H9 (cell line): ENCODE measurements at regions not wholly inside any gene's neighbourhood (a gene's known extent, or its start where the extent isn't known, plus 50 kb on each side); places are given as distances from the start of the nearest gene placed in this dataset.

Experiments used
- DNase-seq: peaks from one replicate; pipeline ENCODE4 v3.0.0-alpha.2; 2017
- H2AFZ ChIP-seq: one replicate; pipeline ENCODE4 v1.6.1; 2013; ENCODE audit warnings: mild to moderate bottlenecking, low read length, control low read depth, moderate library complexity
- H2AK5ac ChIP-seq: 2 replicates; pipeline ENCODE4 v1.6.1; 2013; ENCODE audit warnings: low read length, control low read depth, mixed read lengths; ENCODE audit not compliant: insufficient read length
- H2BK120ac ChIP-seq: one replicate; pipeline ENCODE4 v1.6.1; 2013; ENCODE audit warnings: low read depth, mild to moderate bottlenecking, low read length, control low read depth, inconsistent platforms; ENCODE audit not compliant: poor library complexity, severe bottlenecking
- H2BK12ac ChIP-seq: 2 replicates; pipeline ENCODE4 v1.6.1; 2013; ENCODE audit warnings: low read length, control low read depth, mixed read lengths, low read depth; ENCODE audit not compliant: insufficient read length
- H2BK15ac ChIP-seq: 2 replicates; pipeline ENCODE4 v1.6.1; 2013; ENCODE audit warnings: low read depth, low read length, control low read depth
- H2BK20ac ChIP-seq: one replicate; pipeline ENCODE4 v1.6.1; 2013; ENCODE audit warnings: low read depth, mild to moderate bottlenecking, low read length, control low read depth, inconsistent platforms; ENCODE audit not compliant: poor library complexity, severe bottlenecking
- H2BK5ac ChIP-seq: 2 replicates; pipeline ENCODE4 v1.6.1; 2013; ENCODE audit warnings: low read length, control low read depth, mixed read lengths; ENCODE audit not compliant: insufficient read length
- H3K14ac ChIP-seq: 2 replicates; pipeline ENCODE4 v1.6.1; 2013; ENCODE audit warnings: low read length, control low read depth; ENCODE audit not compliant: insufficient read depth
- H3K18ac ChIP-seq: 2 replicates; pipeline ENCODE4 v1.6.1; 2013; ENCODE audit warnings: low read depth, mild to moderate bottlenecking, mixed read lengths, low read length, control low read depth; ENCODE audit not compliant: insufficient read length
- H3K23ac ChIP-seq: 2 replicates; pipeline ENCODE4 v1.6.1; 2013; ENCODE audit warnings: low read length, control low read depth, mixed read lengths, low read depth; ENCODE audit not compliant: insufficient read length
- H3K23me2 ChIP-seq: 2 replicates; pipeline ENCODE4 v1.6.1; 2013; ENCODE audit warnings: low read depth, mild to moderate bottlenecking, mixed read lengths, low read length, control low read depth; ENCODE audit not compliant: insufficient read length, poor library complexity, severe bottlenecking
- H3K27ac ChIP-seq: 2 replicates; pipeline ENCODE4 v1.5.1; 2013; ENCODE audit warnings: low read length, control low read depth, mixed read lengths, low read depth; ENCODE audit not compliant: insufficient read length
- H3K27me3 ChIP-seq: 2 replicates; pipeline ENCODE4 v1.6.1; 2013; ENCODE audit warnings: low read length, control low read depth, inconsistent platforms; ENCODE audit not compliant: insufficient read depth
- H3K4ac ChIP-seq: 2 replicates; pipeline ENCODE4 v1.6.1; 2013; ENCODE audit warnings: low read depth, mild to moderate bottlenecking, control low read depth, inconsistent platforms, low read length, moderate library complexity
- H3K4me1 ChIP-seq: 2 replicates; pipeline ENCODE4 v1.6.1; 2013; ENCODE audit warnings: low read length, control low read depth, inconsistent platforms; ENCODE audit not compliant: insufficient read depth
- H3K4me2 ChIP-seq: 2 replicates; pipeline ENCODE4 v1.6.1; 2013; ENCODE audit warnings: low read length, control low read depth, mixed read lengths; ENCODE audit not compliant: insufficient read length, insufficient read depth
- H3K56ac ChIP-seq: 2 replicates; pipeline ENCODE4 v1.6.1; 2013; ENCODE audit warnings: low read depth, mild to moderate bottlenecking, mixed read lengths, low read length, control low read depth; ENCODE audit not compliant: insufficient read length
- H3K79me1 ChIP-seq: 2 replicates; pipeline ENCODE4 v1.6.1; 2013; ENCODE audit warnings: low read depth, mild to moderate bottlenecking, moderate library complexity, low read length, control low read depth, inconsistent platforms; ENCODE audit not compliant: insufficient read depth, poor library complexity, severe bottlenecking
- H3K79me2 ChIP-seq: 2 replicates; pipeline ENCODE4 v1.6.1; 2013; ENCODE audit warnings: low read length, control low read depth, inconsistent platforms; ENCODE audit not compliant: insufficient read depth
- H3K9ac ChIP-seq: 2 replicates; pipeline ENCODE4 v1.6.1; 2013; ENCODE audit warnings: low read length, control low read depth, mixed read lengths; ENCODE audit not compliant: insufficient read length; ENCODE audit errors: extremely low read depth
- H3K9me3 ChIP-seq: one replicate; pipeline ENCODE4 v1.6.1; 2013; ENCODE audit warnings: low read depth, low read length, inconsistent platforms; ENCODE audit not compliant: control insufficient read depth
- H3T11ph ChIP-seq: one replicate; pipeline ENCODE4 v1.6.1; 2013; ENCODE audit warnings: mild to moderate bottlenecking, low read length, control low read depth, inconsistent platforms
- H4K20me1 ChIP-seq: one replicate; pipeline ENCODE4 v1.6.1; 2013; ENCODE audit not compliant: control insufficient read depth, insufficient read length, insufficient read depth
- H4K5ac ChIP-seq: 2 replicates; pipeline ENCODE4 v1.6.1; 2013; ENCODE audit warnings: low read depth, mild to moderate bottlenecking, mixed read lengths, low read length, control low read depth; ENCODE audit not compliant: insufficient read length
- H4K8ac ChIP-seq: replicated peaks from 2 replicates; pipeline ENCODE4 v1.6.1; 2013; ENCODE audit warnings: low read length, control low read depth, mixed read lengths, low read depth; ENCODE audit not compliant: insufficient read length
- H4K91ac ChIP-seq: 2 replicates; pipeline ENCODE4 v1.6.1; 2013; ENCODE audit warnings: low read depth, mild to moderate bottlenecking, moderate library complexity, mixed read lengths, low read length, control low read depth; ENCODE audit not compliant: insufficient read length
- H3K27ac Mint-ChIP-seq, 3 experiments: 2 replicates in 2 of 3; 3 replicates in 1 of 3; pipeline ENCODE4 v1.8.0; 2020 to 2021; ENCODE audit warnings: mixed read lengths in 3 of 3, mild to moderate bottlenecking in 1 of 3, moderate library complexity in 1 of 3
- H3K27me3 Mint-ChIP-seq: 2 replicates; pipeline ENCODE4 v1.8.0; 2021; ENCODE audit warnings: low read depth, mild to moderate bottlenecking, moderate library complexity, mixed read lengths
- H3K36me3 Mint-ChIP-seq, 3 experiments: 2 replicates in 2 of 3; 3 replicates in 1 of 3; pipeline ENCODE4 v1.8.0; 2020 to 2021; ENCODE audit warnings: low read depth in 3 of 3, mixed read lengths in 3 of 3; ENCODE audit not compliant: insufficient read depth in 1 of 3
- H3K4me1 Mint-ChIP-seq, 2 experiments: 2 replicates each; pipeline ENCODE4 v1.8.0; 2020; ENCODE audit warnings: mixed read lengths in 2 of 2
- H3K4me3 Mint-ChIP-seq, 2 experiments: 2 replicates in 1 of 2; 3 replicates in 1 of 2; pipeline ENCODE4 v1.8.0; 2020 to 2021; ENCODE audit warnings: mild to moderate bottlenecking in 2 of 2, mixed read lengths in 2 of 2, moderate library complexity in 1 of 2
- H3K9me3 Mint-ChIP-seq, 2 experiments: 2 replicates in 1 of 2; 3 replicates in 1 of 2; pipeline ENCODE4 v1.8.0; 2020; ENCODE audit warnings: mild to moderate bottlenecking in 2 of 2, mixed read lengths in 2 of 2, moderate library complexity in 1 of 2
- WGBS: extraction: QIAGEN DNeasy Blood & Tissue Kit; methylation state at CpG from one replicate; pipeline ENCODE4 v1.1.7; 2013; ENCODE audit warnings: missing lambda C conversion rate, low lambda C conversion rate, mixed read lengths; ENCODE audit not compliant: insufficient read length; ENCODE audit errors: extremely low coverage; 5-methylcytosine and 5-hydroxymethylcytosine counted together
- TF ChIP-seq, protein P1 (sequence below): fragments of 200-600 bp; sonication (generic); conservative IDR thresholded peaks from 3 replicates; pipeline ENCODE4 v1.8.0; 2021; ENCODE audit warnings: antibody characterized with exemption, mild to moderate bottlenecking

GRCh38 chr17:71658996-71659395 is 461.8 kb upstream of the SOX9 start:
- TF ChIP-seq, protein P1, sequence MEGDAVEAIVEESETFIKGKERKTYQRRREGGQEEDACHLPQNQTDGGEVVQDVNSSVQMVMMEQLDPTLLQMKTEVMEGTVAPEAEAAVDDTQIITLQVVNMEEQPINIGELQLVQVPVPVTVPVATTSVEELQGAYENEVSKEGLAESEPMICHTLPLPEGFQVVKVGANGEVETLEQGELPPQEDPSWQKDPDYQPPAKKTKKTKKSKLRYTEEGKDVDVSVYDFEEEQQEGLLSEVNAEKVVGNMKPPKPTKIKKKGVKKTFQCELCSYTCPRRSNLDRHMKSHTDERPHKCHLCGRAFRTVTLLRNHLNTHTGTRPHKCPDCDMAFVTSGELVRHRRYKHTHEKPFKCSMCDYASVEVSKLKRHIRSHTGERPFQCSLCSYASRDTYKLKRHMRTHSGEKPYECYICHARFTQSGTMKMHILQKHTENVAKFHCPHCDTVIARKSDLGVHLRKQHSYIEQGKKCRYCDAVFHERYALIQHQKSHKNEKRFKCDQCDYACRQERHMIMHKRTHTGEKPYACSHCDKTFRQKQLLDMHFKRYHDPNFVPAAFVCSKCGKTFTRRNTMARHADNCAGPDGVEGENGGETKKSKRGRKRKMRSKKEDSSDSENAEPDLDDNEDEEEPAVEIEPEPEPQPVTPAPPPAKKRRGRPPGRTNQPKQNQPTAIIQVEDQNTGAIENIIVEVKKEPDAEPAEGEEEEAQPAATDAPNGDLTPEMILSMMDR, result no peak
- Histone ChIP-seq H3K4me2 (no peak overlapping the region), H2BK120ac (no peak overlapping the region), H3K14ac (no peak overlapping the region), H3K79me2 (no peaks in the 10 kb centered on the region), H4K20me1 (no peaks in the 10 kb centered on the region), H2BK20ac (no peak overlapping the region), H3K9me3 (no peaks in the 10 kb centered on the region), H4K5ac (no peak overlapping the region), H3K23ac (no peak overlapping the region), H2AFZ (no peak overlapping the region), H3K27me3 (no peaks in the 10 kb centered on the region), H3K56ac (no peak overlapping the region), H3K18ac (no peak overlapping the region), H3K27ac (no peak overlapping the region), H4K8ac (no peak overlapping the region), H3K23me2 (no peaks in the 10 kb centered on the region), H3K4me1 (no peaks in the 10 kb centered on the region), H2BK5ac (no peak overlapping the region), H3K9ac (no peak overlapping the region), H3K79me1 (no peaks in the 10 kb centered on the region), H2AK5ac (no peak overlapping the region), H2BK12ac (no peak overlapping the region), H3K4ac (no peak overlapping the region), H2BK15ac (no peak overlapping the region), H3T11ph (no peak overlapping the region), H4K91ac (no peak overlapping the region)
- no peak overlapping the region for H3K4me3 Mint-ChIP-seq
- H3K27me3 Mint-ChIP-seq, result no peaks in the 10 kb centered on the region
- H3K4me1 Mint-ChIP-seq, result no peaks in the 10 kb centered on the region
- DNase-seq, result no peak
- H3K9me3 Mint-ChIP-seq, result no peaks in the 10 kb centered on the region; a peak in 1 of 5 replicates
- no CpG with 5 or more reads among the region's 9 CpGs for WGBS
- H3K27ac Mint-ChIP-seq, result no peak overlapping the region
- H3K36me3 Mint-ChIP-seq, result no peaks in the 10 kb centered on the region
